Psoas muscle (tissue), 7 donors: ENCODE measurements at regions not wholly inside any gene's neighbourhood (a gene's known extent, or its start where the extent isn't known, plus 50 kb on each side); places are given as distances from the start of the nearest gene placed in this dataset.

Experiments used
- ATAC-seq, 4 donors: fragments of 200-7000 bp; cut with Tn5 transposase; one replicate each; pipeline ENCODE4 v1.9.1; 2020; ENCODE audit warnings: moderate library complexity in 3 of 4, mild to moderate bottlenecking in 2 of 4
- DNase-seq, 2 donors: peaks; one replicate each; pipeline ENCODE4 v3.0.0-alpha.2; 2020
- H3K27ac ChIP-seq: fragments of 200-600 bp; one replicate; pipeline ENCODE4 v1.8.0; 2022
- H3K27me3 ChIP-seq, 3 donors: fragments of 200-600 bp in 1 of 3; one replicate each; pipeline versions ENCODE4 v1.6.1 to v1.8.0; 2013 to 2022; ENCODE audit warnings: low read length in 2 of 3, mild to moderate bottlenecking in 2 of 3, moderate library complexity in 1 of 3; ENCODE audit not compliant: insufficient read depth in 3 of 3
- H3K36me3 ChIP-seq, 2 donors: fragments of 200-600 bp in 1 of 2; one replicate each; pipeline versions ENCODE4 v1.6.1 to v1.8.0; 2013 to 2022; ENCODE audit warnings: low read depth in 1 of 2, mild to moderate bottlenecking in 1 of 2, moderate library complexity in 1 of 2; ENCODE audit not compliant: insufficient read depth in 1 of 2
- H3K4me1 ChIP-seq: fragments of 200-600 bp; one replicate; pipeline ENCODE4 v1.8.0; 2022
- H3K4me3 ChIP-seq: fragments of 200-600 bp; one replicate; pipeline ENCODE4 v1.8.0; 2022; ENCODE audit warnings: mild to moderate bottlenecking
- H3K9me3 ChIP-seq: fragments of 200-600 bp; one replicate; pipeline ENCODE4 v1.8.0; 2022
- WGBS, 3 donors: extraction: QIAGEN DNeasy Blood & Tissue Kit; methylation state at CpG; one replicate each; pipeline versions ENCODE4 v1.1.6 to v1.1.7; 2013; 5-methylcytosine and 5-hydroxymethylcytosine counted together
- intact Hi-C, 2 donors: fragments of 100-400 bp; cut with DNase I; formaldehyde crosslinking; loops; one replicate each; pipeline versions ENCODE4 v1.11.0 to v1.14.2; 2022
- TF ChIP-seq, protein P1 (sequence below): fragments of 200-600 bp; IDR thresholded peaks from one replicate; pipeline ENCODE4 v1.8.0; 2022; ENCODE audit warnings: antibody characterized with exemption
- donor health status: healthy with polysubstance abuse.
- donor health status: DM: no; HTN: no; CAD: no; lungs with moderate emphysema.
- donor health status: Bipolar disorder and iron deficiency.
- donor health status: healthy.
- donor health status: DM: yes; HTN: yes; CAD: no.
- donor health status: DM: no; HTN: no; CAD: no.
- donor health status: DM: yes; HTN: yes; CAD: no.

DNA sequence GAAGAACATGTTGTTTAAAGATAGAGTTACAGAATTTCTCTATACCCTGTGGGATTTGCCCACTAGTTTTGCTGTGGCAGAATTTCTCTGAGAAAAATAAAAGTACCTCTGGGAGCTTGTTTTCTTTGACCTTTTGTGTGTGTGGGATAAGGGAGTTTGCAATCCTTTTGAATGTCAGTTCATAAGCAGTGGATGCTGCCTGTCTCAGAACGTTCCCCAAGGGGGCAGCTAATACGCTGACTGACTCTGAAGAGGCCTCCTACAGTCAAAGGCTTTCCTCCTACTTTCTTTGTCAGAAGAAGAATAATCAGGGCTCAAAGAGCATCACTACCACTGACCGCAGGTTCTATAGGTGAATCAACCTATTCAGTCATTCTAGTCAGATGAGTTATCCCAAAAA, 140.6 kb downstream of the AASDHPPT start:
- no peak overlapping the region for H3K4me3 ChIP-seq
- no peak for ATAC-seq
- H3K27me3 ChIP-seq: no peaks in the 10 kb centered on the region
- DNase-seq: no peak
- H3K36me3 ChIP-seq: no peaks in the 10 kb centered on the region
- no peaks in the 10 kb centered on the region for H3K4me1 ChIP-seq
- no peaks in the 10 kb centered on the region for H3K9me3 ChIP-seq
- WGBS, 3 donors: 68 to 69% (median 68%) methylated on average over 3 of the region's 3 CpGs
- intact Hi-C loops: no loop called here
- TF ChIP-seq, protein P1, sequence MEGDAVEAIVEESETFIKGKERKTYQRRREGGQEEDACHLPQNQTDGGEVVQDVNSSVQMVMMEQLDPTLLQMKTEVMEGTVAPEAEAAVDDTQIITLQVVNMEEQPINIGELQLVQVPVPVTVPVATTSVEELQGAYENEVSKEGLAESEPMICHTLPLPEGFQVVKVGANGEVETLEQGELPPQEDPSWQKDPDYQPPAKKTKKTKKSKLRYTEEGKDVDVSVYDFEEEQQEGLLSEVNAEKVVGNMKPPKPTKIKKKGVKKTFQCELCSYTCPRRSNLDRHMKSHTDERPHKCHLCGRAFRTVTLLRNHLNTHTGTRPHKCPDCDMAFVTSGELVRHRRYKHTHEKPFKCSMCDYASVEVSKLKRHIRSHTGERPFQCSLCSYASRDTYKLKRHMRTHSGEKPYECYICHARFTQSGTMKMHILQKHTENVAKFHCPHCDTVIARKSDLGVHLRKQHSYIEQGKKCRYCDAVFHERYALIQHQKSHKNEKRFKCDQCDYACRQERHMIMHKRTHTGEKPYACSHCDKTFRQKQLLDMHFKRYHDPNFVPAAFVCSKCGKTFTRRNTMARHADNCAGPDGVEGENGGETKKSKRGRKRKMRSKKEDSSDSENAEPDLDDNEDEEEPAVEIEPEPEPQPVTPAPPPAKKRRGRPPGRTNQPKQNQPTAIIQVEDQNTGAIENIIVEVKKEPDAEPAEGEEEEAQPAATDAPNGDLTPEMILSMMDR: no peak
- no peak overlapping the region for H3K27ac ChIP-seq

DNA sequence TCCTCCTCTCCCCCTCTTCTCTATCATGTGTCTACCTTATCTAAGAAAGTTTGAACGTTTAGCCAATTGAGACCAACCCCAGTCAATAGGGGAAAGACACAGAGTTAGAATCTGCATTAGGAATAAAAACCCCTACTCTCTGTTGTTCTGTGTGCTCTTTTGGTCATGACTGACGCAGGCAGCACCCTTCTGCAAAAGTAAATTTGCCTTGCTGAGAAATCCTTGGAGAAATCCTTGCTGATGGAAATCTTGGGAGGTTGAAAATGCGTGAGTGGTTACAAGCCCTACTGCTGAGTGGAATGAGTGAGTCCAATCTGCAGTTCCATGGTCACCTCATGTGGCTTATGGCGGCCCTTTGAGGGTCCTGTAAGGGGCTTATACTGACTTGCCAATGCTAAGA, 145.2 kb downstream of the AASDHPPT start:
- Histone ChIP-seq H3K9me3 (no peaks in the 10 kb centered on the region), H3K27me3 (no peaks in the 10 kb centered on the region), H3K4me3 (no peak overlapping the region), H3K36me3 (no peaks in the 10 kb centered on the region), H3K27ac (no peak overlapping the region), H3K4me1 (no peaks in the 10 kb centered on the region)
- intact Hi-C loops: no loop called here
- 82 to 86% (median 84%) methylated on average over 4 of the region's 4 CpGs for WGBS, 3 donors
- TF ChIP-seq, protein P1: no peak
- DNase-seq: no peak
- no peak for ATAC-seq

DNA sequence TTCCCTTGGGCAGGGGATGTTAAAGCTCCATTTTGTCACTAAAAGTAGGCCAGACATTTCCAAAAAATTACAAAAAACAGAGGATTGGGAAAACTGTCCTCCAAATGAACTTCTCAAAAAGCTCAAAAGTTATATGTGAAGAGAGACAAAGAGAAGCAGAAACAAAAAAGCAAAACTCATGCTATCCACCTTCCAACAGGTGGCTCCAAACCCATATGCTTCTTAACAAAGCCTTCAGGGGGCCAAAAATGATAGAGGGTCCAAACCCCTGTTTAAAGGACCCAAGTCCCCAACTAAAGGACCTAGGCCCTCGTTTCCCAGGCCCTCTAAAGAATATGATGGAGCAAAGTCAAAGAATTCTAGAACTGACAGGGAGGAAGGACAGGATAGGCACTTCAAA, 146.7 kb downstream of the AASDHPPT start:
- DNase-seq: no peak
- TF ChIP-seq, protein P1: no peak
- intact Hi-C loops: no loop called here

DNA sequence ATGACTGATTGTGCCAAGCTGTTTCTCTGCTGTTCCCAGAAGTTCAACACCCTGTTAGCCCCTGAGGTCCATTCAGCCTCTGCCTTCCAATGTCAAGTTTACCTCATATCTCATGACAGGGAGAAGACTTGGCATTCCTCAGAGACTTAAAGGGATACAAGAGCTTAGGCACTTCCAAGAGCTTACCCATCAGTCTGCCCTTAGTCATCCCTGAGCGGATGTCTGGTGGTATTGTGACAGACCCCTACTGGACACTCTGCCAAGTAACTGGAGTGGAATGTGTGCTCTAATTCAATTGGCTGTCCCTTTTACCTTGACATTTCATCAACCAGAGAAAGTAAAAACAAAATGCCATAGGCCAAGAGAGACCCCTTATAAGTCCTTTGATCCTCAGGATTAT, 151.5 kb downstream of the AASDHPPT start:
- no peak overlapping the region for H3K27ac ChIP-seq
- TF ChIP-seq, protein P1: no peak
- 90 to 100% (median 100%) methylated on average over 1 of the region's 1 CpG for WGBS, 3 donors
- ATAC-seq (no peak), DNase-seq (no peak)
- intact Hi-C loops: no loop called here
- no peaks in the 10 kb centered on the region for H3K27me3 ChIP-seq
- no peaks in the 10 kb centered on the region for H3K9me3 ChIP-seq
- no peaks in the 10 kb centered on the region for H3K36me3 ChIP-seq
- H3K4me1 ChIP-seq: no peaks in the 10 kb centered on the region
- no peak overlapping the region for H3K4me3 ChIP-seq

More for the DNA sequence above, 146.7 kb downstream of the AASDHPPT start:
- Histone ChIP-seq H3K4me3 (no peak overlapping the region), H3K36me3 (no peaks in the 10 kb centered on the region), H3K9me3 (no peaks in the 10 kb centered on the region), H3K27me3 (no peaks in the 10 kb centered on the region), H3K4me1 (no peaks in the 10 kb centered on the region), H3K27ac (no peak overlapping the region)
- WGBS, 3 donors: 0 to 5% (median 0%) methylated on average over 1 of the region's 1 CpG
- ATAC-seq: no peak

DNA sequence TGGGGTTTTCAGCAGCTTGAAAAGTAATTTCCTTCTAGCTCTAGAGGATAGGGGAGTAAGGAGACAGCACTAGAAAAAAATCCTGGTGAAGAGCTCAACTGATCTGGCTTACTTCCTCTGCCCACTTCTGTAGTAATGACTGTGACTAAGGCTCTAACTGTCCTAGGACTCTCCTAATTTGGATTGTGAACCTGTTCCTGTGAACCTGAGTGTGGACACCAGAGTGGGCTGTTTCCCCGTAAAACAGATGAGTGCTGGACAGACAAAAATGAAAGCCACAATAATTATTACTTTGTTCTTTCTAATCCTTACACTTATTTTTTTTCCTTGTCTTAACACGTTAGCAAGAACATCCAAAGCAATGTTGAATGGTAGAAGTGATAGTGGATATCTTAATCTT, 154.1 kb downstream of the AASDHPPT start:
- intact Hi-C loops: no loop called here

More for the DNA sequence above, 154.1 kb downstream of the AASDHPPT start:
- Histone ChIP-seq H3K4me3 (no peak overlapping the region), H3K27me3 (no peaks in the 10 kb centered on the region), H3K27ac (no peak overlapping the region), H3K36me3 (no peaks in the 10 kb centered on the region), H3K9me3 (no peaks in the 10 kb centered on the region), H3K4me1 (no peaks in the 10 kb centered on the region)
- TF ChIP-seq, protein P1: no peak
- DNase-seq: no peak
- 26 to 48% (median 38%) methylated on average over 2 of the region's 2 CpGs for WGBS, 3 donors
- ATAC-seq: no peak
